Psoas muscle (tissue), 7 donors: ENCODE measurements at regions not wholly inside any gene's neighbourhood (a gene's known extent, or its start where the extent isn't known, plus 50 kb on each side); places are given as distances from the start of the nearest gene placed in this dataset.

Experiments
- ATAC-seq, 4 donors: fragments of 200-7000 bp; cut with Tn5 transposase; one replicate each; pipeline ENCODE4 v1.9.1; 2020; ENCODE audit warnings: moderate library complexity in 3 of 4, mild to moderate bottlenecking in 2 of 4
- DNase-seq, 2 donors: peaks; one replicate each; pipeline ENCODE4 v3.0.0-alpha.2; 2020
- H3K27ac ChIP-seq: fragments of 200-600 bp; one replicate; pipeline ENCODE4 v1.8.0; 2022
- H3K27me3 ChIP-seq, 3 donors: fragments of 200-600 bp in 1 of 3; one replicate each; pipeline versions ENCODE4 v1.6.1 to v1.8.0; 2013 to 2022; ENCODE audit warnings: low read length in 2 of 3, mild to moderate bottlenecking in 2 of 3, moderate library complexity in 1 of 3; ENCODE audit not compliant: insufficient read depth in 3 of 3
- H3K36me3 ChIP-seq, 2 donors: fragments of 200-600 bp in 1 of 2; one replicate each; pipeline versions ENCODE4 v1.6.1 to v1.8.0; 2013 to 2022; ENCODE audit warnings: low read depth in 1 of 2, mild to moderate bottlenecking in 1 of 2, moderate library complexity in 1 of 2; ENCODE audit not compliant: insufficient read depth in 1 of 2
- H3K4me1 ChIP-seq: fragments of 200-600 bp; one replicate; pipeline ENCODE4 v1.8.0; 2022
- H3K4me3 ChIP-seq: fragments of 200-600 bp; one replicate; pipeline ENCODE4 v1.8.0; 2022; ENCODE audit warnings: mild to moderate bottlenecking
- H3K9me3 ChIP-seq: fragments of 200-600 bp; one replicate; pipeline ENCODE4 v1.8.0; 2022
- WGBS, 3 donors: extraction: QIAGEN DNeasy Blood & Tissue Kit; methylation state at CpG; one replicate each; pipeline versions ENCODE4 v1.1.6 to v1.1.7; 2013; 5-methylcytosine and 5-hydroxymethylcytosine counted together
- intact Hi-C, 2 donors: fragments of 100-400 bp; cut with DNase I; formaldehyde crosslinking; loops; one replicate each; pipeline versions ENCODE4 v1.11.0 to v1.14.2; 2022
- TF ChIP-seq, protein P1 (sequence below): fragments of 200-600 bp; IDR thresholded peaks from one replicate; pipeline ENCODE4 v1.8.0; 2022; ENCODE audit warnings: antibody characterized with exemption
- donor health status: healthy with polysubstance abuse.
- donor health status: DM: no; HTN: no; CAD: no; lungs with moderate emphysema.
- donor health status: Bipolar disorder and iron deficiency.
- donor health status: healthy.
- donor health status: DM: yes; HTN: yes; CAD: no.
- donor health status: DM: no; HTN: no; CAD: no.
- donor health status: DM: yes; HTN: yes; CAD: no.

DNA sequence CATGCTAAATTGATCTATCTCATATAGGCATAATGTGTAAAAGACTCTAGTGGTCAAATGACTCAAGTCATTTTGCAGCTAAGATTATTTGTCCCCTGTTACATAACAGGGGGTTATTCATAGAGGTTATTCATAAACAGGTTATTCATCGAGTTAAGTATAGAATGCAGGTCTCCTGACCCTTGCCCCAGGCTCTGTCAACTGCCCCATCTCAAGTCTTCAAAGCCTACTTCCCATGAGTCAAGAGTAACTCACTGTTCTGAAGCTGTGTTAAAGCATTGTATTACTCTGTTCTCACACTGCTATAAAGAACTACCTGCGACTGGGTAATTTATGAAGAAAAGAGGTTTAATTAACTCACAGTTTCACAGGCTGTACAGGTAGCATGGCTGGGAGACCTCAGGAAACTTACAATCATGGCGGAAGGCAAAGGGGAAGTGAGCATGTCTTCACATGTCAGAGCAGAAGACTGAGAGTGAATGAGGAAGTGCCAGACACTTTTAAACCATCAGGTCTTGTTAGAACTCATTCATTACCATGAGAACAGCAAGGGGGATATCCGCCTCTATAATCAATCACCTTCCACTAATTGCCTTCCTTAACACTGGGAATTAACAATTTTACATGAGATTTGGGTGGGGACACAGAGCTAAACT, 226.2 kb upstream of the BLID start:
- ATAC-seq (peak; percentile 75 to 90 (median 78)), DNase-seq (no peak)
- Histone ChIP-seq H3K36me3 (no peaks in the 10 kb centered on the region), H3K4me3 (no peak overlapping the region), H3K27ac (no peak overlapping the region), H3K4me1 (no peaks in the 10 kb centered on the region), H3K9me3 (no peaks in the 10 kb centered on the region), H3K27me3 (no peaks in the 10 kb centered on the region)
- TF ChIP-seq, protein P1, sequence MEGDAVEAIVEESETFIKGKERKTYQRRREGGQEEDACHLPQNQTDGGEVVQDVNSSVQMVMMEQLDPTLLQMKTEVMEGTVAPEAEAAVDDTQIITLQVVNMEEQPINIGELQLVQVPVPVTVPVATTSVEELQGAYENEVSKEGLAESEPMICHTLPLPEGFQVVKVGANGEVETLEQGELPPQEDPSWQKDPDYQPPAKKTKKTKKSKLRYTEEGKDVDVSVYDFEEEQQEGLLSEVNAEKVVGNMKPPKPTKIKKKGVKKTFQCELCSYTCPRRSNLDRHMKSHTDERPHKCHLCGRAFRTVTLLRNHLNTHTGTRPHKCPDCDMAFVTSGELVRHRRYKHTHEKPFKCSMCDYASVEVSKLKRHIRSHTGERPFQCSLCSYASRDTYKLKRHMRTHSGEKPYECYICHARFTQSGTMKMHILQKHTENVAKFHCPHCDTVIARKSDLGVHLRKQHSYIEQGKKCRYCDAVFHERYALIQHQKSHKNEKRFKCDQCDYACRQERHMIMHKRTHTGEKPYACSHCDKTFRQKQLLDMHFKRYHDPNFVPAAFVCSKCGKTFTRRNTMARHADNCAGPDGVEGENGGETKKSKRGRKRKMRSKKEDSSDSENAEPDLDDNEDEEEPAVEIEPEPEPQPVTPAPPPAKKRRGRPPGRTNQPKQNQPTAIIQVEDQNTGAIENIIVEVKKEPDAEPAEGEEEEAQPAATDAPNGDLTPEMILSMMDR, result no peak
- intact Hi-C loops, result no loop called here
- 83 to 88% (median 84%) methylated on average over 4 of the region's 4 CpGs for WGBS, 3 donors

DNA sequence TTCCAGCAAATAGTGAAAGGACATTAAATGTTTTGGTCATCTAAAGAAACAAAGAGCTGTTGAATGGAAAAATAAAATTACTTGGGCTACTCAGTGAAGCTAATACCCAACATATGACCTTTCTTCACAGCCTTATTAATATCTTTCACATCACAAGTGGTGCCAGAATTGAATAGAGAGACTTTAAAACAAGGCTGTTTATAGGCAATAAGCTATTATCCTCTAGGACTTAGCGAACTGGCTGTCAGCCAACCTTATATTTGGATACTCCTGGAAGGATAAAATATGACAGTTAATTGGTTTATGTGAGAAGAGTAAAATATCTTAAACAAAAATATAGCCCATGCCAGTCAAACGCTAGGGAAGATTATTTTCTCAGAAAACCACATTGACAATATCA, 225.5 kb upstream of the BLID start:
- no peaks in the 10 kb centered on the region for H3K36me3 ChIP-seq
- WGBS, 3 donors, result 81 to 88% (median 86%) methylated on average over 2 of the region's 2 CpGs
- TF ChIP-seq, protein P1, result no peak
- H3K9me3 ChIP-seq, result no peaks in the 10 kb centered on the region
- DNase-seq, result no peak
- intact Hi-C loops, result no loop called here
- no peak overlapping the region for H3K27ac ChIP-seq
- no peak for ATAC-seq
- no peaks in the 10 kb centered on the region for H3K4me1 ChIP-seq
- H3K27me3 ChIP-seq, result no peaks in the 10 kb centered on the region
- H3K4me3 ChIP-seq, result no peak overlapping the region

GRCh38 chr11:122340607-122341290, 224.7 kb upstream of the BLID start:
- Histone ChIP-seq H3K27me3 (no peaks in the 10 kb centered on the region), H3K4me3 (no peak overlapping the region), H3K9me3 (no peaks in the 10 kb centered on the region), H3K27ac (no peak overlapping the region), H3K36me3 (no peaks in the 10 kb centered on the region), H3K4me1 (no peaks in the 10 kb centered on the region)
- intact Hi-C loops, result no loop called here
- 78 to 90% (median 83%) methylated on average over 3 of the region's 3 CpGs for WGBS, 3 donors
- ATAC-seq, result no peak
- TF ChIP-seq, protein P1, result no peak
- no peak for DNase-seq

- TF ChIP-seq, protein P1, result no peak
- intact Hi-C loops, result no loop called here
- Histone ChIP-seq H3K27me3 (no peaks in the 10 kb centered on the region), H3K36me3 (no peaks in the 10 kb centered on the region), H3K4me1 (no peaks in the 10 kb centered on the region), H3K4me3 (no peak overlapping the region), H3K27ac (no peak overlapping the region), H3K9me3 (no peaks in the 10 kb centered on the region)
- 82 to 87% (median 84%) methylated on average over 2 of the region's 2 CpGs for WGBS, 3 donors
- ATAC-seq (no peak), DNase-seq (no peak)
These were observed 223.5 kb upstream of the BLID start for GRCh38 chr11:122339436-122340060.
